Hematopoietic multipotent progenitor cell treated with erythropoietin and hydrocortisone succinate and interleukin-3 and kit ligand, for 8 days (in vitro differentiated cells): ENCODE measurements at regions not wholly inside any gene's neighbourhood (a gene's known extent, or its start where the extent isn't known, plus 50 kb on each side); places are given as distances from the start of the nearest gene placed in this dataset.

Source experiments
- DNase-seq: peaks from one replicate; pipeline ENCODE4 v3.0.0-alpha.2; 2015

GRCh38 chr2:234673961-234674759, 177.3 kb upstream of the ARL4C start:
- no peak for DNase-seq

DNA sequence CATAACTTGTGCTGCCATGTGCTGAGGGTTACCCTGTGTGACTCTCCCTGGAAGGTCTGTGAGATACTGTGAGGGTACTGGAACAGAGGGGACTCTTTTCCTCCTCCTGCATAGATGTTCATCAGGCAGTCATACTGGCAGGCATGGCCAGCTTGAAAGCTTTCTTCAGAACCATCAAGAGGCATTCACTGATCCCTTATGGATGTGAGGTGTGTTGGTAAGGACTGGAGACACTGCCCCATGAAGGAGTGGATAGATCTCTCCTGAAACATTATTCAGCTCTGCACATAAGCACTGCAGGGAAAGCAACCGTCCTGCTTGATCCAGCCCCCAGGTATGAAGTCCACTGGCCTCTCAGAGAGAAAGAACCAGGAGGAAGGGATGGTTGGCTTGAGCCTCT, 176.6 kb upstream of the ARL4C start:
- no peak for DNase-seq

GRCh38 chr2:234672498-234673150, 175.7 kb upstream of the ARL4C start:
- no peak for DNase-seq

GRCh38 chr2:234671716-234672115, 174.8 kb upstream of the ARL4C start:
- no peak for DNase-seq

GRCh38 chr2:234671231-234671630, 174.3 kb upstream of the ARL4C start:
- DNase-seq = no peak

GRCh38 chr2:234670806-234671205, 173.9 kb upstream of the ARL4C start:
- DNase-seq = no peak

- no peak for DNase-seq
Observed at GRCh38 chr2:234670052-234670451, 173.2 kb upstream of the ARL4C start.

DNA sequence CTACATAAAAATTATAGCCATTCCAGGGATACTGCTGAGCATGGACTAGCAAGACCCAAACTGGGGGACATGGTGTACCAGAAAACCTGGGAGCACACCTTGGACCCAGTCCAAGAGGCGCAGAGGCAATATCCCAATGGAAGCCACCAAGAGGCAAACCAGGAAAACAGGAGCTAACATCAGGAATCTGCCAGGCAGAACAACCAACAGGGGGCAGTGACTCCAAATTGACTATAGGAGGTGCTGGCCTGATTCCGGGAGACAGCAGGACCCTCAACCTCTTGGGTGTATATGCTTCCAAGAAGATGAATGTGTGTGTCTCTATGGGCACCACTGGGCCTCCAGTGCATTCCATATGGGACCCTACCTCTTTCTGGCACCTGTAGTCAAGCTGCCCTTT, 172.7 kb upstream of the ARL4C start:
- no peak for DNase-seq

DNA sequence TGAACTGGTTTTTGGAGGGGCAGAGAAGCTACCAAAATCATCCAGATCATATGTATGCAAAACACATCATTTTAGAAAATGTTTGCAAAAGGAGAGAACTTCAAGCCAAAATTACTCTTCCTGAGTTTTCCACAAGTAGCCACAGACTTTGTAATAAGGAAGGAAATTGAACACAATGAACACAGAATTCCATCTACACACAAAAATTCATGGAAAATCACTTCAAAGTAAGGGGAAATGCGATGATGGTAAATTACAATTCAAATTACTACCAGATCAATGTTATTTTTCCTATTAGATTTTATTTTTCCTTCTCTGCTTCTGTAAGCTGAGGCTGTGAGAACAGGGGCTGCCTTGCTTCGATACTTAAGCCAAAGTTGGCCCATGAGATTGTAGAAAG, 172.1 kb upstream of the ARL4C start:
- no peak for DNase-seq

- no peak for DNase-seq
Observed at GRCh38 chr2:234666911-234667310, 170.0 kb upstream of the ARL4C start.

GRCh38 chr2:234665304-234665703, 168.4 kb upstream of the ARL4C start:
- no peak for DNase-seq

DNA sequence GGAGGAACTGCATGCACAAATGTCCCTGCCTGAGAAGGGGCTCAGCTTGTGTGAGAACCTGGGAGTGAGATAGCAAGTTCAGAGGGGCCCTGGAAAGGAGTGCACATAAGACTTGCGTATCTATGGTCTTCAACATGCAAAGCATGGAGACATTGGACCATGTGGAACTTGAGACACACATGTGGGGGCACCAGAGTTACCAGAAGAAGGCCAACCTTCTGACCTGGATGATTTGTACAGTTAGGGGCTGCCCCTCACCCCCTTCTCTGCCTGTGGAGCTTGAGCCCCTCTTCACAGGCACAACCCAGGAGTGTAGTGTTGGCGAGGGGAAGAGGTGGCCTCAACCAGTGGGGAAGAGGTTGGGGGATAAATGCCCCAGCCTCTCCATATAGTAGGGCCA, 165.0 kb upstream of the ARL4C start:
- no peak for DNase-seq

GRCh38 chr2:234661175-234661574, 164.3 kb upstream of the ARL4C start:
- no peak for DNase-seq

- DNase-seq = no peak
Observed at GRCh38 chr2:234655706-234656105, 158.8 kb upstream of the ARL4C start.

- DNase-seq = no peak
Observed at GRCh38 chr2:234650911-234651310, 154.0 kb upstream of the ARL4C start.

DNA sequence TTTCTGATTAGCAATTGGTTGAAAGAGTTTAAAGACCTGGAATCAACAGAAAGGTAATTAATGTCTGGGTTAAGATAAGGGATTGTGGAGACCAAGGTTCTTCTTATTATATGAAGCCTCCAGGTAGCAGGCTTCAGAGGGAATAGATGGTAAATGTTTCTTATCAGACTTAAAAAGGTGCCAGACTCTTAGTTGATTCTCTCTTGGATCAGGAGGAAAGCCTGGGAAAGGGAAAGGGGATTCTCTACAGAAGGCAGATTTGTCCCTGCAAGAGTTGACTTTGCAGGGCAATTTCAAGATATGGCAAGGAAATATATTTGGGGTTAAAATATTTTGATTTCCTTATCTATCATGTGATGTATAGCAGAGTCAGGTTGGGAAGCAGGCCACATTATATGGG, 153.1 kb upstream of the ARL4C start:
- no peak for DNase-seq

GRCh38 chr2:234643407-234643806, 146.5 kb upstream of the ARL4C start:
- DNase-seq = no peak

DNA sequence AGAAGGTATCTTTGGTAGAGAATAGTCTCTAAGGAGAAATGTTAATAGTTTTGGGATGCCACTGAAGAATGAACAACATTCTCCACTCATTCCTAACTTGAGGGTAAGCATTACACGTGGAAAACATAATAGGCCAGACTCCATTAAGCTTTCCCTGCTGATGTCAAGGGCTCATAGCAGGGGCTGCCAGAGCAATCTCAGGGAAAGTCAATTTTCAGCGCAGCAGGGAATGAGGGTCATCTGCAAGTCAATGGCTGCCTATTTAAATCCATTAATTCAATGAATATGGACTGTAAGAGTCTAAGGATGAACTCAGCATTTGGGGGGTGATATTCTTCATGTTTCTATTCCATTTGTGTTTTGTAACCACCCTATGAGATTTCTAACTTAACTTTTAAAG, 144.2 kb upstream of the ARL4C start:
- no peak for DNase-seq

DNA sequence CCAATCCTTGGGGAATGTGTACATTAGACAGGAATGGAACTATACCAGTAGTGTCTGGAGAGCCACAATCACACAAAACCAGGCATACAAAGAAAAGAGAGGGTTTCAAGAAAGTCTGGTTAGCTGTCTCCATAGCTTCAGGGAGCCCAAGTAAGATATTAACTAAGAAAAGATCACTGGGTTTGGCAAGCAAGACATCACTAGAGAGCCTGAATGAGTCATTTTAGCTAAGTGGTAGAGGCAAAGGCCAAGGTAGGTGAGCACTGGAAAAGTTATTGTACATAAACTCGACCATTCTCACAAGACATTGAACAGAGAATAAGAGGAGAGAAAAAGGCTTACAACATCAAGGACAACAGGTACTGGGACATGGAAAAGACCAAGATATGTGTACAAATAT, 143.8 kb upstream of the ARL4C start:
- no peak for DNase-seq

DNA sequence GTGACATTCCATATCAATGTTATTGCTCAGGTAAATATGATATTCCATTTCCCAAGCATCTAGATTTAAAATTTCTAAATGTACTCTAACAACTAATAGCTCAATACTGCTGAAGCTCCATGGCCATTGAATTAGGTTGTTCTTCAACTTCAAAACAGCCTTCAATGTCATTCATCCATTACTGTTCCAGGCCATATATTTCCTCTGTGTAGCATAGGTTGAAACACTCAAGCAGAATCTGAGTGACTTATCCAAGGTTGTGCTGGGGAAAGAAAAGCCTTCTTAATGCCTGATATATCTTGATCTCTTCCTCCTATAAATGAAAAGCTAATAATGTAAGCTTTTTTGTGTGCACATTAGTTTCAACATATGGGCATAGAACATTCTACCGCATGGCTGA, 142.1 kb upstream of the ARL4C start:
- no peak for DNase-seq

DNA sequence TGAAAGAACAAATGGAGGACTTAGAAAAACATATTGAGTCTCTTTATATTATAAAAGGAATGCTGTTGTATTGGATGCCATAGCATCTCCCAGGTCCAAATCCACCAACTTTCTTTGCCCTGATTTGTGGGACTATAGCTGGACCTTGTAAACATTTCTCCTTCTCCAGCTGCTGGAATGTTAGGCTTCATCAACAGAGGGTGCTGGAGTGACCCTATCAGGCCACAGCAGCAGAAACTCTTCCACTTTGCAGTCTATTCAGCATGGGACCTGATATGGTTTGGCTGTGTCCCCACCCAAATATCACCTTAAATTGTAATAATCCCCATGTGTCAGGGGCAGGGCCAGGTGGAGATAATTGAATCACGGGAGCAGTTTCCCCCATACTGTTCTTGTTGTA, 138.4 kb upstream of the ARL4C start:
- no peak for DNase-seq

- no peak for DNase-seq
Observed at GRCh38 chr2:234633581-234634230, 136.8 kb upstream of the ARL4C start.

GRCh38 chr2:234632527-234633391, 135.9 kb upstream of the ARL4C start:
- DNase-seq = no peak
